CD4-positive, alpha-beta T cell treated with Interleukin-15 for 1 hour (primary cell): ENCODE measurements at regions not wholly inside any gene's neighbourhood (a gene's known extent, or its start where the extent isn't known, plus 50 kb on each side); places are given as distances from the start of the nearest gene placed in this dataset.
"Not testable (repeated sequence)": the region's sequence is repeated elsewhere in the genome, so short reads cannot be mapped to it uniquely, and the experiment has no call there.

Source experiments
- DNase-seq: peaks from one replicate; pipeline ENCODE4 v3.0.0-alpha.2; 2020

- DNase-seq = no peak
These were observed 473.1 kb upstream of the PODXL start for GRCh38 chr7:132029369-132030085.

DNA sequence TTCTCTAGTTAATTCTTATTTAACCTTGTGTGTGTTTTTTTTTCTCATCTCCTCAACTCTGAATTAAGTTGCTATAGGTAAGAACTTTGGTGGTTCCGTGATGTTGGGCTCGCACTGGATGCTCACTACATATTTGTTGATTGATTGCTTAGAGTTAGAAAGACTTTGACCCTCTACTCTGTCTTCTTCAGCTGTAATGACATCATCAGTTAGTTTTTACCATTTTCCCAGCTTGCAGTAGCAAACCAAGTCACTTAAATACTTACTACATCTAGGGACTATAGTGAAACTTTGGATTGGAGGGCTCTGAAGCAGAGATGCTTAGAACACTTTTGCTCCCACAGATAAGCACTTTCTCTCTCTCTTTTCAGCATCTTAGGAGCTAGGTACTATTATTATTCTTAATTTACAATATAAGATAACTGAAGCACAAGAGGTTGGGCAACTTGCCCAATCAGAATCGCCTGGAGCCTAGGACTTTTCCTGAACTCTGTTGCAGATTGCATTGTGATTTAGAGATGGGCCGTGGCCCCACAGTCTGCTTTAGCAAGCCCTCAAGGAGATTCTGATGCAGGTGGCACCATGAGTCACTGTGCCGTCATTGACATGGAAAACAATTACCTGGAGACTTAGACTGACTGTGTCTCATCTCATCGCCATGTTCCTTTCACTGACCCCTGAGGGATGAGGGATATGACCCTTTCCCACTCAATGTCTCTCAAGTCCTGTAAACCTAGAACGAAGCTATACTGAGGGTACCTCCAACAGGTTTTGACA lies 471.9 kb upstream of the PODXL start:
- no peak for DNase-seq

GRCh38 chr7:132024290-132024689 lies 467.9 kb upstream of the PODXL start:
- no peak for DNase-seq

DNA sequence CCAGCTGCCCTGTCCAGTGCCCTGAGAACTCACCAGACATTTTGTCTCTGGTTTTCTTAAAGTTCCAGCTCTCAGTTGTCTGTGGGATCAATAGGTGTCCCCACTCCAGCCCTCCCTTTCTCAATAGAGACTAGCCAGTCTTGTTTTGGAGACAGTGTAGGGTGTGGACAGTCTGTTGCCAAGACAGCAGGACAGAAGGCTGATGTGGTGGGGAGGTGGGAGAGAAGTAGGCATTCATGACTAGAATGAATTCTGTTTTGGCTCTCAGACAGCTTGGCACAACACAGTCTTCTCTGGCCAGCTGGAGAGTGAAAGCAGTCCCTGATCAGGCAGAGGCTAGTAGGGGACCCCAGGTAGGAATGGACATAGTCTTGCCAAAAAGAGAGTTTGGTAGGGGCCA lies 467.0 kb upstream of the PODXL start:
- no peak for DNase-seq

GRCh38 chr7:132022188-132022587 lies 465.8 kb upstream of the PODXL start:
- DNase-seq = no peak

DNA sequence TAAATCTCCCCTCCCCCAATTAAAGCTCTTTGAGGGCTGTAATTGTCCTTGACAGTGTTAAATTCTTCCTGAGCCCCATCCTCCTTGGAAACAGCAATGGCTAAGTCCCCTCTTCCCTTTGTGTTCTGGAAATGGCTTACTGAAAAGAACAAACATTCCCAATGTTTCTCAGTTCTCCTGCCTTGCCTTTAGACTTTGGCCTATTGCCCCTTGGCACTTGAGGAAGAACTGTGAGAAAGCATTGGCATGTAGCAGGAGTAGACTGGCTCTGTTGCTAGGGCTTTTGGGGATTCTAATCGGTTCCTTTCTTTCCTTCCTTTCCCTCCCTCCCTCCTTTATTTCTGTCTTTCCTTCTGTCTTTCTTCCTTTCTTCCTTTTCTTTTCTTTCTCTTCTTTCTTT lies 463.3 kb upstream of the PODXL start:
- no peak for DNase-seq

- no peak for DNase-seq
These were observed 453.4 kb upstream of the PODXL start for GRCh38 chr7:132009778-132010177.

- no peak for DNase-seq
These were observed 448.1 kb upstream of the PODXL start for GRCh38 chr7:132004529-132004928.

- DNase-seq = no peak
These were observed 446.0 kb upstream of the PODXL start for GRCh38 chr7:132002343-132002968.

DNA sequence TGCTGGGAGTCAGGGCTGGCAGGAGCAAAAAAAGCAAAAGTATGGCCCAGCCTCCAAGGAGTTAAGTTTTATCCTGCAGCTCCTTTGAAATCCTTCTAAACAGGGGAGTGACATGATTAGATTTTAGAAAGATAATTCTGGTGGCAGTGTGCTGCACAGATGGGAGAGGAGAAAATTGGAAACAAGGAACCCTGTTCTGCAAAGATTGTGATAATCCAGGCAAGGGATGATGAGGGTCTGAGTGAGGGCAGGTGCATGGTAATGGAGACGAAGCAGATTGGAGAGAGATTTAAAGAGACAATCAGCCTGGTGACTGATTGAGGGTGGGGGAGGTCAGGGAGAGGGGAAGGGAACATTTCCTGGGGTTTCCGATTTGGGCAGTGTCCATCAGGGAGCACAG lies 444.7 kb upstream of the PODXL start:
- DNase-seq = no peak

- no peak for DNase-seq
These were observed 442.8 kb upstream of the PODXL start for GRCh38 chr7:131999193-131999592.

DNA sequence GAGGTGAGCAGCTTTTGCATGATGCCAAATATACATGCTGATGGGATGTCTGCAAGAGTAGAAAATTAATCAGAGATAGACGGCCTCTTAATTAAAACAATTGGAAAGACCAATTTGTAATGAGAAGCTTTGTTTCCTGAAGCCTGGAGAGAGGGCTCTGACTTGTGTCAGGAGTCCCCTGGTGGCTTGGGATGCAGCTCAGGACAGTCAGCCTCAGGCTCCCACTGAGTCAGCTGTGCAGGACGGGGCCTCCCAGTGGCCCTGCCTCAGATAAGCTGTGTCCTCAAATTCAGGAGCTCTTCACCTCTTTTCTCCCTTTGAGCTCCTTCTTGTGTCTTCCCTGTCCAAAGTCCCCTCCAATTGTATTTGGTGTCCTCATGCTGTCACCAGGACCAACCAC lies 438.9 kb upstream of the PODXL start:
- DNase-seq = no peak

GRCh38 chr7:131981069-131981468 lies 424.6 kb upstream of the PODXL start:
- not testable (repeated sequence) for DNase-seq

DNA sequence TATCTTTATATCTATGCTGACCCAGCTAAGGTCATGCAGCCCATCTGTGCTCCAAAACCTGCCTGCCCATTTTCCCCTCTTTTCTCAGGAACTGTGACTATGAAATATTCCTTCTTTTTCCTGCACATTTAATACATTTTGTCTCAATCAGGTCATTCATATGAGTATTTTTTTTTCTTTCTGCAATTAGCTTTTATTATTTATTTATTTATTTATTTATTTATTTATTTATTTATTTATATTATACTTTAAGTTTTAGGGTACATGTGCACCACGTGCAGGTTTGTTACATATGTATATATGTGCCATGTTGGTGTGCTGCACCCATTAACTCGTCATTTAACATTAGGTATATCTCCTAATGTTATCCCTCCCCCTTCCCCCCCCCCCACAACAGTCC lies 421.7 kb upstream of the PODXL start:
- DNase-seq = not testable (repeated sequence)

GRCh38 chr7:131976411-131976810 lies 420.0 kb upstream of the PODXL start:
- DNase-seq = no peak

DNA sequence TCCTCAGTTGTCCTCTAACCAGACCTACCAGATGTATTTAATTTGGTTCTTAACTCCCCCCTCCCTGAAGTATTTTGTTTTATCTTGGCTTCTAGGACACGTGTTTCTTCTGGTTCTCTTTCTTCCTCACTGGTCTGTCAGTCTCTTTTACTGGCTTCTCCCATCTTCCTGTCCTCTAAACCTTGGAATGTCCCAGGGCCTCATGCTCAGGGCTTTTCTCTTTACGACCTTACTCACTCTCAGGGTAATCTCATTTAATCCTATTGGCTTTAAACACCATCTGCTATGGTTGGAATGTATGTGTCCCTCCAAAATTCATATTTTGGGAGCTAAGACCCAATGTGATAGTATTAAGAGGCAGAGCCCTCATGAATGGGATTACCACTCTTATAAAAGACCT lies 418.2 kb upstream of the PODXL start:
- no peak for DNase-seq

DNA sequence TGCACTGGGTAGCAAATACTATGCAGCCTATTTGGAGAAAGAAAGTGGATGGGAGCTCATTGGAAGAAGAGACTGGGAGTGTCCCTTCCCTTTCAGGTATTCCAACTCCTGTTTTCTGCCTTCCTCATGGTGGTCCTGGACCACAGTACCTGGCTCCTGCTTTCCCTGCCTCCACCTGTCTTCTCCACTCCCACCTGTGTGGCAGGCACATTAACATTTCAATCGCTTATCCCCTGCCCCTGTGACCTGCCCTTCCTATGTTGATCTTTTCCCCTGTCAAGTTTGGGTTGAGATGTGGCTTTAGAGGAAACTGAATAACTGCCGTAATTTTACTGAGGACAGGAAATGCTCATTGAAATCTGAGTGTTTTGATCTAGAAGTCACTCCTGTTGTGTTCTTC lies 415.8 kb upstream of the PODXL start:
- DNase-seq = no peak

DNA sequence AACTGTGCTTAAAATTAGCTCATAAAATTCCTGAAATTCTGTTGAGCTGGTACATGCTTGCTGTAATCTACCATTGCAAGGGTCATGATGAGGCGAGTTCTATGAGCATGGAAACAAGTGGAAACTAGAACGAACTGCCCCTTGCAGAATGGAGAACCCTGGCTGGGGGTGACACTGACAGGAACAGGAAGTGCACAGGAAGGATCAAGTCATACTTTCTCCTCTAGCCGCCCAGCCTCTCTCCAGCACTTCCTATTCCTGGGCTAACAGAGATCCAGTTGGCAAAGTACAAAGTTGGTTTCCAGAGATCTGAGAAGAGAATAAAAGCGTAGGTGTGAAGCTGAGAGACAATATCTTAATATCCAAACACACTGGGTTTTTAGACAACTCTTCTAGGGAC lies 414.2 kb upstream of the PODXL start:
- no peak for DNase-seq

DNA sequence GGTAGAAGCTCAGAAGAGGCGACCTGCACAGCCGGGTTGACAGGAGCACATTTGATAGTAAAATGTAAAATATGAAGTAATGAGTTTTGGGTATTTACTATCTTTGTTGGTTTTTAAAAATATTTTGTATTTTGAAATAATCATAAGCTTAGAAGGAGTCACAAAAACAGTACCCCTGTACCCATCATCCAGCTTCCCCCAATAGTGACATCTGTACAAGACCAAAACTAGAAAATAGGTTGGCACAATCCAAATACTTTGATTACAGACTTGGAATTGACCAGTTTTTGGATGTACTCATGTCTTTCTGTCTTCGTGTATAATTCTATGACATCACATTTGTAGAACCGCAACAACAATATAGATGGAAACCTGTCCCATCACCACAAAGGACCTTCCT lies 413.1 kb upstream of the PODXL start:
- DNase-seq = no peak

GRCh38 chr7:131967216-131967730 lies 410.8 kb upstream of the PODXL start:
- DNase-seq = no peak

- DNase-seq = no peak
These were observed 407.8 kb upstream of the PODXL start for GRCh38 chr7:131964203-131964602.

GRCh38 chr7:131961054-131961680 lies 404.7 kb upstream of the PODXL start:
- no peak for DNase-seq

GRCh38 chr7:131959106-131959812 lies 402.8 kb upstream of the PODXL start:
- DNase-seq = no peak
